ENCODE measurements at regions not wholly inside any gene's neighbourhood (a gene's known extent, or its start where the extent isn't known, plus 50 kb on each side); places are given as distances from the start of the nearest gene placed in this dataset.
A peak's percentile ranks its signal among the peaks of the same experiment; 100 is the strongest.
"Not testable (repeated sequence)": the region's sequence is repeated elsewhere in the genome, so short reads cannot be mapped to it uniquely, and the experiment has no call there.

- WGBS, 2 donors, result 85 to 87% methylated on average over 1 of the region's 1 CpG
- Histone ChIP-seq H3K27me3 (no peaks in the 10 kb centered on the region), H3K4me1 (no peaks in the 10 kb centered on the region), H3K4me3 (no peak overlapping the region), H3K27ac (no peak overlapping the region), H3K9me3 (no peaks in the 10 kb centered on the region), H3K36me3 (no peaks in the 10 kb centered on the region)
- intact Hi-C loops (cut with DNase I), result loop anchor here in 1 of 3 donors (10.0 kb wide), 1 partner anchor 307 kb away; no protein-coding TSS in a partner anchor
- FAIRE-seq (no peak), DNase-seq (no peak), ATAC-seq (no peak)
- TF ChIP-seq, protein P1, sequence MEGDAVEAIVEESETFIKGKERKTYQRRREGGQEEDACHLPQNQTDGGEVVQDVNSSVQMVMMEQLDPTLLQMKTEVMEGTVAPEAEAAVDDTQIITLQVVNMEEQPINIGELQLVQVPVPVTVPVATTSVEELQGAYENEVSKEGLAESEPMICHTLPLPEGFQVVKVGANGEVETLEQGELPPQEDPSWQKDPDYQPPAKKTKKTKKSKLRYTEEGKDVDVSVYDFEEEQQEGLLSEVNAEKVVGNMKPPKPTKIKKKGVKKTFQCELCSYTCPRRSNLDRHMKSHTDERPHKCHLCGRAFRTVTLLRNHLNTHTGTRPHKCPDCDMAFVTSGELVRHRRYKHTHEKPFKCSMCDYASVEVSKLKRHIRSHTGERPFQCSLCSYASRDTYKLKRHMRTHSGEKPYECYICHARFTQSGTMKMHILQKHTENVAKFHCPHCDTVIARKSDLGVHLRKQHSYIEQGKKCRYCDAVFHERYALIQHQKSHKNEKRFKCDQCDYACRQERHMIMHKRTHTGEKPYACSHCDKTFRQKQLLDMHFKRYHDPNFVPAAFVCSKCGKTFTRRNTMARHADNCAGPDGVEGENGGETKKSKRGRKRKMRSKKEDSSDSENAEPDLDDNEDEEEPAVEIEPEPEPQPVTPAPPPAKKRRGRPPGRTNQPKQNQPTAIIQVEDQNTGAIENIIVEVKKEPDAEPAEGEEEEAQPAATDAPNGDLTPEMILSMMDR (IDR thresholded peaks at IDR 0.05), result no peak
Measured at GRCh38 chr5:62771341-62771740, 192.7 kb downstream of the LRRC70 start.

GRCh38 chr5:62767650-62768049 is 189.0 kb downstream of the LRRC70 start:
- ATAC-seq (no peak), FAIRE-seq (no peak), DNase-seq (no peak)
- intact Hi-C loops (cut with DNase I), result no loop called here
- Histone ChIP-seq H3K4me3 (no peak overlapping the region), H3K27me3 (no peaks in the 10 kb centered on the region), H3K4me1 (no peaks in the 10 kb centered on the region), H3K9me3 (no peaks in the 10 kb centered on the region), H3K27ac (no peak overlapping the region), H3K36me3 (no peaks in the 10 kb centered on the region)
- TF ChIP-seq, protein P1 (IDR thresholded peaks at IDR 0.05), result no peak
- WGBS, 2 donors, result 78 to 86% methylated on average over 1 of the region's 1 CpG

- 89 to 94% methylated on average over 2 of the region's 2 CpGs for WGBS, 2 donors
- ATAC-seq (no peak), FAIRE-seq (no peak), DNase-seq (no peak)
- no peak overlapping the region for H3K4me3 ChIP-seq
- no peaks in the 10 kb centered on the region for H3K4me1 ChIP-seq
- no peak overlapping the region for H3K27ac ChIP-seq
- intact Hi-C loops (cut with DNase I), result no loop called here
- H3K27me3 ChIP-seq, result no peaks in the 10 kb centered on the region
- H3K9me3 ChIP-seq, result no peaks in the 10 kb centered on the region
- H3K36me3 ChIP-seq, result no peaks in the 10 kb centered on the region
- TF ChIP-seq, protein P1 (IDR thresholded peaks at IDR 0.05), result no peak
Measured at GRCh38 chr5:62767077-62767476, 188.5 kb downstream of the LRRC70 start.

GRCh38 chr5:62762503-62762902 is 183.9 kb downstream of the LRRC70 start:
- FAIRE-seq (no peak), ATAC-seq (no peak), DNase-seq (no peak)
- H3K36me3 ChIP-seq, result no peaks in the 10 kb centered on the region
- no peaks in the 10 kb centered on the region for H3K4me1 ChIP-seq
- WGBS, 2 donors, result 33 to 40% methylated on average over 2 of the region's 2 CpGs
- H3K27ac ChIP-seq, result no peak overlapping the region
- H3K9me3 ChIP-seq, result no peaks in the 10 kb centered on the region
- no peaks in the 10 kb centered on the region for H3K27me3 ChIP-seq
- TF ChIP-seq, protein P1 (IDR thresholded peaks at IDR 0.05), result no peak
- no peak overlapping the region for H3K4me3 ChIP-seq
- intact Hi-C loops (cut with DNase I), result no loop called here

DNA sequence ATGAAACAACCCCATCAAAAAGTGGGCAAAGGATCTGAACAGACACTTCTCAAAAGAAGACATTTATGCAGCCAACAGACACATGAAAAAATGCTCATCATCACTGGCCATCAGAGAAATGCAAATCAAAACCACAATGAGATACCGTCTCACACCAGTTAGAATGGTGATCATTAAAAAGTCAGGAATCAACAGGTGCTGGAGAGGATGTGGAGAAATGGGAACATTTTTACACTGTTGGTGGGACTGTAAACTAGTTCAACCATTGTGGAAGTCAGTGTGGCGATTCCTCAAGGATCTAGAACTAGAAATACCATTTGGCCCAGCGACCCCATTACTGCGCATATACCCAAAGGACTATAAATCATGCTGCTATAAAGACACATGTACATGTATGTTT is 179.1 kb downstream of the LRRC70 start:
- H3K9me3 ChIP-seq; H3K4me1 ChIP-seq; H3K36me3 ChIP-seq; ATAC-seq; H3K27ac ChIP-seq; H3K27me3 ChIP-seq; DNase-seq; intact Hi-C loops (cut with DNase I); H3K4me3 ChIP-seq; FAIRE-seq: not testable (repeated sequence)
- 89 to 91% methylated on average over 4 of the region's 4 CpGs for WGBS, 2 donors

DNA sequence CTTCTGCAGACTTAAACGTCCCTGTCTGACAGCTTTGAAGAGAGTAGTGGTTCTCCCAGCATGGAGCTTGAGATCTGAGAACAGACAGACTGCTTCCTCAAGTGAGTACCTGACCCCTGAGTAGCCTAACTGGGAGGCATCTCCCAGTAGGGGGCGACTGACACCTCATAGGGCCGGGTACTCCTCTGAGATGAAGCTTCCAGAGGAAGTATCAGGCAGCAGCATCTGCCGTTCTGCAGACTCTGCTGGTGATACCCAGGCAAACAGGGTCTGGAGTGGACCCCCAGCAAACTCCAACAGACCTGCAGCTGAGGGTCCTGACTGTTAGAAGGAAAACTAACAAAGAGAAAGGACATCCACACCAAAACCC is 174.4 kb downstream of the LRRC70 start:
- H3K4me1 ChIP-seq; ATAC-seq; H3K27me3 ChIP-seq; H3K9me3 ChIP-seq; H3K27ac ChIP-seq; H3K4me3 ChIP-seq; FAIRE-seq; H3K36me3 ChIP-seq; intact Hi-C loops (cut with DNase I); DNase-seq: not testable (repeated sequence)
- WGBS, 2 donors, result 42 to 47% methylated on average over 3 to 4 of the region's 4 CpGs

- H3K9me3 ChIP-seq; H3K4me1 ChIP-seq; H3K4me3 ChIP-seq; ATAC-seq; H3K27me3 ChIP-seq; H3K36me3 ChIP-seq; H3K27ac ChIP-seq; FAIRE-seq; intact Hi-C loops (cut with DNase I): not testable (repeated sequence)
- DNase-seq, result peak in 1 of 6 donors; percentile 31
- 74 to 85% methylated on average over 17 of the region's 17 CpGs for WGBS, 2 donors
Measured at GRCh38 chr5:62752056-62752997, 173.7 kb downstream of the LRRC70 start.

Measured in pancreas (tissue), 10 donors.